ENCODE measurements at regions not wholly inside any gene's neighbourhood (a gene's known extent, or its start where the extent isn't known, plus 50 kb on each side); places are given as distances from the start of the nearest gene placed in this dataset.

GRCh38 chr19:28846094-28846812 lies 366.7 kb downstream of the UQCRFS1 start:
- Histone ChIP-seq H3K27me3 (ENCODE audit: insufficient read depth, low read length, poor library complexity, severe bottlenecking) (no peaks in the 10 kb centered on the region), H3K4me1 (ENCODE audit: insufficient read depth, low read length, poor library complexity, severe bottlenecking) (no peaks in the 10 kb centered on the region), H3K4me3 (ENCODE audit: low read length, poor library complexity, severe bottlenecking) (no peak overlapping the region), H2AFZ (ENCODE audit: low read length) (no peak overlapping the region), H3K79me2 (ENCODE audit: insufficient read depth, low read length) (no peaks in the 10 kb centered on the region), H4K20me1 (ENCODE audit: insufficient read depth, low read length, poor library complexity, severe bottlenecking) (no peaks in the 10 kb centered on the region), H3K9me3 (ENCODE audit: insufficient read depth, low read depth, low read length) (no peaks in the 10 kb centered on the region; the same call in 1 of the 2 replicates), H3K4me2 (ENCODE audit: low read depth, low read length, poor library complexity, severe bottlenecking) (no peak overlapping the region), H3F3A (ENCODE audit: low read depth) (no peaks in the 10 kb centered on the region), H3K9ac (ENCODE audit: low read depth, low read length, poor library complexity, severe bottlenecking) (no peak overlapping the region), H3K9me2 (replicated peaks; ENCODE audit: low read depth, low read length) (no peaks in the 10 kb centered on the region), H3K36me3 (ENCODE audit: insufficient read depth, low read length) (no peaks in the 10 kb centered on the region)
- TF ChIP-seq EZH2phosphoT487 (IDR thresholded peaks at IDR 0.05; ENCODE audit: borderline replicate concordance) (no peak), CTCF (conservative IDR thresholded peaks at IDR 0.05; ENCODE audit: low read length) (no peak)

- TF ChIP-seq CTCF (conservative IDR thresholded peaks at IDR 0.05; ENCODE audit: low read length) (no peak), EZH2phosphoT487 (IDR thresholded peaks at IDR 0.05; ENCODE audit: borderline replicate concordance) (no peak)
- Histone ChIP-seq H3F3A (ENCODE audit: low read depth) (no peaks in the 10 kb centered on the region), H3K4me1 (ENCODE audit: insufficient read depth, low read length, poor library complexity, severe bottlenecking) (no peaks in the 10 kb centered on the region), H3K4me3 (ENCODE audit: low read length, poor library complexity, severe bottlenecking) (no peak overlapping the region), H2AFZ (ENCODE audit: low read length) (no peak overlapping the region), H3K9ac (ENCODE audit: low read depth, low read length, poor library complexity, severe bottlenecking) (no peak overlapping the region), H3K9me3 (ENCODE audit: insufficient read depth, low read depth, low read length) (no peaks in the 10 kb centered on the region; the same call in 1 of the 2 replicates), H4K20me1 (ENCODE audit: insufficient read depth, low read length, poor library complexity, severe bottlenecking) (no peaks in the 10 kb centered on the region), H3K27me3 (ENCODE audit: insufficient read depth, low read length, poor library complexity, severe bottlenecking) (no peaks in the 10 kb centered on the region), H3K4me2 (ENCODE audit: low read depth, low read length, poor library complexity, severe bottlenecking) (no peak overlapping the region), H3K36me3 (ENCODE audit: insufficient read depth, low read length) (no peaks in the 10 kb centered on the region), H3K9me2 (replicated peaks; ENCODE audit: low read depth, low read length) (no peaks in the 10 kb centered on the region), H3K79me2 (ENCODE audit: insufficient read depth, low read length) (no peaks in the 10 kb centered on the region)
These were observed 369.0 kb downstream of the UQCRFS1 start for GRCh38 chr19:28843761-28844492.

- H3K9ac ChIP-seq (ENCODE audit: low read depth, low read length, poor library complexity, severe bottlenecking) = no peak overlapping the region
- no peaks in the 10 kb centered on the region for H3K79me2 ChIP-seq (ENCODE audit: insufficient read depth, low read length)
- no peaks in the 10 kb centered on the region for H3K4me1 ChIP-seq (ENCODE audit: insufficient read depth, low read length, poor library complexity, severe bottlenecking)
- no peak overlapping the region for H2AFZ ChIP-seq (ENCODE audit: low read length)
- no peaks in the 10 kb centered on the region for H4K20me1 ChIP-seq (ENCODE audit: insufficient read depth, low read length, poor library complexity, severe bottlenecking)
- no peaks in the 10 kb centered on the region for H3F3A ChIP-seq (ENCODE audit: low read depth)
- H3K27me3 ChIP-seq (ENCODE audit: insufficient read depth, low read length, poor library complexity, severe bottlenecking) = no peaks in the 10 kb centered on the region
- no peaks in the 10 kb centered on the region for H3K9me2 ChIP-seq (replicated peaks; ENCODE audit: low read depth, low read length)
- H3K9me3 ChIP-seq (ENCODE audit: insufficient read depth, low read depth, low read length) = no peaks in the 10 kb centered on the region; the same call in 1 of the 2 replicates
- no peaks in the 10 kb centered on the region for H3K36me3 ChIP-seq (ENCODE audit: insufficient read depth, low read length)
- no peak overlapping the region for H3K4me2 ChIP-seq (ENCODE audit: low read depth, low read length, poor library complexity, severe bottlenecking)
- no peak overlapping the region for H3K4me3 ChIP-seq (ENCODE audit: low read length, poor library complexity, severe bottlenecking)
- TF ChIP-seq EZH2phosphoT487 (IDR thresholded peaks at IDR 0.05; ENCODE audit: borderline replicate concordance) = no peak
- TF ChIP-seq CTCF (conservative IDR thresholded peaks at IDR 0.05; ENCODE audit: low read length) = no peak
These were observed 371.4 kb downstream of the UQCRFS1 start for GRCh38 chr19:28841531-28841930.

Data from Loucy (cell line).